ENCODE measurements at regions not wholly inside any gene's neighbourhood (a gene's known extent, or its start where the extent isn't known, plus 50 kb on each side); places are given as distances from the start of the nearest gene placed in this dataset.
A peak's percentile ranks its signal among the peaks of the same experiment; 100 is the strongest.

GRCh38 chr13:38173403-38173802 lies 176.2 kb upstream of the UFM1 start:
- no CpG with 5 or more reads among the region's 1 CpG for WGBS (ENCODE audit: extremely low coverage, insufficient read length, low lambda C conversion rate)
- Histone ChIP-seq H4K8ac (replicated peaks; ENCODE audit: insufficient read length, low read depth, low read length) (no peak overlapping the region), H3K27ac (ENCODE audit: insufficient read length, low read depth, low read length) (no peak overlapping the region), H3K23me2 (ENCODE audit: insufficient read length, low read depth, low read length, poor library complexity, severe bottlenecking) (no peaks in the 10 kb centered on the region), H4K20me1 (ENCODE audit: control insufficient read depth, insufficient read depth, insufficient read length) (no peaks in the 10 kb centered on the region), H2AFZ (ENCODE audit: low read length) (no peak overlapping the region), H3K27me3 (ENCODE audit: insufficient read depth, low read length) (no peaks in the 10 kb centered on the region), H3K79me1 (ENCODE audit: insufficient read depth, low read depth, low read length, poor library complexity, severe bottlenecking) (no peaks in the 10 kb centered on the region), H3K18ac (ENCODE audit: insufficient read length, low read depth, low read length) (no peak overlapping the region), H2BK20ac (ENCODE audit: low read depth, low read length, poor library complexity, severe bottlenecking) (no peak overlapping the region), H3K4me1 (ENCODE audit: insufficient read depth, low read length) (no peaks in the 10 kb centered on the region), H3K4ac (ENCODE audit: low read depth, low read length) (no peak overlapping the region), H2BK120ac (ENCODE audit: low read depth, low read length, poor library complexity, severe bottlenecking) (no peak overlapping the region), H2BK15ac (ENCODE audit: low read depth, low read length) (no peak overlapping the region), H4K91ac (ENCODE audit: insufficient read length, low read depth, low read length) (no peak overlapping the region), H3T11ph (ENCODE audit: low read length) (no peak overlapping the region), H3K4me2 (ENCODE audit: insufficient read depth, insufficient read length, low read length) (no peak overlapping the region), H3K79me2 (ENCODE audit: insufficient read depth, low read length) (no peaks in the 10 kb centered on the region), H3K23ac (ENCODE audit: insufficient read length, low read depth, low read length) (no peak overlapping the region), H2BK5ac (ENCODE audit: insufficient read length, low read length) (no peak overlapping the region), H3K9me3 (ENCODE audit: control insufficient read depth, low read depth, low read length) (no peaks in the 10 kb centered on the region), H2BK12ac (ENCODE audit: insufficient read length, low read depth, low read length) (no peak overlapping the region), H4K5ac (ENCODE audit: insufficient read length, low read depth, low read length) (no peak overlapping the region), H3K56ac (ENCODE audit: insufficient read length, low read depth, low read length) (no peak overlapping the region), H3K14ac (ENCODE audit: insufficient read depth, low read length) (no peak overlapping the region), H3K9ac (ENCODE audit: extremely low read depth, insufficient read length, low read length) (no peak overlapping the region), H2AK5ac (ENCODE audit: insufficient read length, low read length) (no peak overlapping the region)
- Mint-ChIP-seq H3K27ac (no peak overlapping the region), H3K36me3 (ENCODE audit: insufficient read depth in 1 of 3, low read depth in 3 of 3) (no peaks in the 10 kb centered on the region), H3K27me3 (ENCODE audit: low read depth) (no peaks in the 10 kb centered on the region), H3K9me3 (no peaks in the 10 kb centered on the region), H3K4me3 (no peak overlapping the region), H3K4me1 (peaks cover 3% of the 10 kb centered on the region in 2 experiments)
- TF ChIP-seq CTCF (conservative IDR thresholded peaks at IDR 0.05) = peak; percentile 17; the same call in 1 of the 3 replicates
- DNase-seq = peak; percentile 29

Measured in H9 (cell line).